Glomerular visceral epithelial cell (primary cell): ENCODE measurements at regions not wholly inside any gene's neighbourhood (a gene's known extent, or its start where the extent isn't known, plus 50 kb on each side); places are given as distances from the start of the nearest gene placed in this dataset.

Experiments used
- DNase-seq: peaks from one replicate; pipeline ENCODE4 v3.0.0-alpha.2; 2016; ENCODE audit errors: extremely low spot score

DNA sequence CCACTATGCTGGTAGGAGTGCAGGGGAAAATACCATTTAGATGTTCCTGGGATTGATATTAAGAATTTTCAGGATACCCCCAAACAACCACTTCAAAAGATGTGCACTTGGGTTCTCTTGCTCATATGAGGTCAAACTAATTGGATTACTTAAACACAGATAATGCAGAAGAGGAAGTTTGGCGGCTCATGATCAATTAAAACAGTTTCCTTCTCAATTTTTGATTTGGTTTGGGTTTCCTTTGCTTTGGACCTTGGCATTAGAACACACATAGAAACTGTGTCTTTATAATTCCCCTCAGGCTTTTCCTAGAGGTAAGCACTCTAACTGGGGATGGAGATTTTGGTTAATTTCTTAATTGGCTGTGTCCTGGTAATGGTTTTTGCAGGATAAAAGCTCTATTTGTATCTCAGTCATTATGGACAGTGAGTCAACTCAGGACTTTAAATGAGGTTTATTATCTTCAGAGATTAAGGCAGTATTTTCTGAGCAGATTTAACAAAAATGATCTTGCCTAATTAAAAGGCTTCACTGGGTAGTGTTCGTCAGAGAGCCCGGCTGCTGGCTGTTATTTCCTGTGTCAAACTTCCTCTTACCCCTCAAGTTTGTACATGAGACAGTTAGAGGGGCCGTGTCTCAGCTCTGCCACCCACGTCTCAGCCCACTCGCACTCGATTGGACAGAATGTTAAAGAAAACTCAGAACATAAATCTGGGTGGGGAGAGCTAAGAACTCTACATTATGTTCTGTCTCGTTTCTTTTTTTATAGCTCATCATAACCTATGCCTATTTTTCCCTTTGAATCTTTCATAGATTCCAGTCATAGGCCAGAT lies 50.3 kb upstream of the PREP start:
- no peak for DNase-seq
